ENCODE measurements at regions not wholly inside any gene's neighbourhood (a gene's known extent, or its start where the extent isn't known, plus 50 kb on each side); places are given as distances from the start of the nearest gene placed in this dataset.
"Not testable (repeated sequence)": the region's sequence is repeated elsewhere in the genome, so short reads cannot be mapped to it uniquely, and the experiment has no call there.

DNA sequence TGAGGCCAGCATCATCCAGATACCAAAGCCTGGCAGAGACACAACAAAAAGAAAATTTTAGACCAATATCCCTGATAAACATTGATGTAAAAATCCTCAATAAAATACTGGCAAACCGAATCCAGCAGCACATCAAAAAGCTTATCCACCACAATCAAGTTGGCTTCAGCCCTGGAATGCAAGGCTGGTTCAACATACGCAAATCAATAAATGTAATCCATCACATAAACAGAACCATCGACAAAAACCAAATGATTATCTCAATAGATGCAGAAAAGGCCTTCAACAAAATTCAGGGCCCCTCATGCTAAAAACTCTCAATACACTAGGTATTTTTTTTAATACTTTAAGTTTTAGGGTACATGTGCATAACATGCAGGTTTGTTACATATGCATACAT, 74.1 kb downstream of the ELAPOR2 start:
- TF ChIP-seq POLR2AphosphoS5, POLR2A (IDR thresholded peaks at IDR 0.05; ENCODE audit: low read depth, low read length): not testable (repeated sequence)

Measured in GM12892 (cell line).